ENCODE measurements at regions not wholly inside any gene's neighbourhood (a gene's known extent, or its start where the extent isn't known, plus 50 kb on each side); places are given as distances from the start of the nearest gene placed in this dataset.

DNA sequence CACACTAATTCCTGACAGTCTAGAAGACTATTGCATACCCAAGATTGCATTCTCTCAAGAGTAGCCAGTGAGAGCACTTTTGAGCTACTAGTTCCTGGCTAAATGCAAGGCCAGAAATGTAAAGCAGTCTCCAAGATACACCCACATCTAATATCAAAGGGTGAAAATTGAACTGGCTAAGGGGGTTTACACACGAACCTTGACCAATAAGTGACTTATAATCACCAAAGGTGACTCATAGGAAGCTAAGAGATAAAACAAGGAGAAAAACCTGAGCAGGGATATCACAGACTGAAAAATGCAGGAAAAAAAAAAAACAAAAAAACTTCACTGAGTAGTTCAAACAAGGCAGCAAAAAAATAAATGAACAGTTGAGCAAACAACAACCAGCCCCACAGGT lies 172.2 kb upstream of the RRP15 start:
- no peak for DNase-seq (ENCODE audit: extremely low read depth in 1 of 4, low spot score in 3 of 4)
- in situ Hi-C loops (cut with MboI): no loop called here
- Histone ChIP-seq H3K27ac (ENCODE audit: extremely low read depth, low read depth, low read length) (no peak overlapping the region), H3K4me2 (ENCODE audit: insufficient read depth, low read length) (no peak overlapping the region), H3K9me3 (replicated peaks; ENCODE audit: control insufficient read depth, insufficient read depth, low read depth, low read length) (no peaks in the 10 kb centered on the region; the same call in 1 of the 2 replicates), H3K36me3 (ENCODE audit: control insufficient read depth, insufficient read depth, low read length) (no peaks in the 10 kb centered on the region), H3K4me3 (no peak overlapping the region), H3K9ac (ENCODE audit: insufficient read depth in 1 of 2, low read depth in 2 of 2, low read length in 2 of 2) (no peak overlapping the region), H3K79me2 (ENCODE audit: control insufficient read depth, insufficient read depth, low read length) (no peaks in the 10 kb centered on the region), H2AFZ (ENCODE audit: low read depth, low read length) (no peak overlapping the region), H3K4me1 (replicated peaks in 1 of 2; ENCODE audit: control insufficient read depth in 2 of 2, insufficient read depth in 2 of 2, low read length in 2 of 2) (no peaks in the 10 kb centered on the region), H4K20me1 (replicated peaks; ENCODE audit: control insufficient read depth, insufficient read depth, low read length) (no peaks in the 10 kb centered on the region), H3K9me1 (ENCODE audit: control insufficient read depth, insufficient read depth, low read length) (no peaks in the 10 kb centered on the region), H3K27me3 (ENCODE audit: control insufficient read depth in 2 of 2, insufficient read depth in 2 of 2, low read length in 2 of 2) (no peaks in the 10 kb centered on the region)
- ATAC-seq: no peak
- no TSS peak for BruUV-seq (replicated peaks)
- CTCF ChIA-PET (ENCODE audit: low intra/inter-chr PET ratio): no interaction called here
- TF ChIP-seq MAFK (IDR thresholded peaks at IDR 0.05; ENCODE audit: low read length) (no peak), ZNF778 (CRISPR knock-in tag; IDR thresholded peaks at IDR 0.05) (no peak), KHSRP (IDR thresholded peaks at IDR 0.05) (no peak), ZNF174 (CRISPR knock-in tag; IDR thresholded peaks at IDR 0.05) (no peak), HNRNPL (IDR thresholded peaks at IDR 0.05; ENCODE audit: low read depth, low read length) (no peak), NCOA6 (IDR thresholded peaks at IDR 0.05) (no peak), BMI1 (IDR thresholded peaks at IDR 0.05; ENCODE audit: low read length) (no peak), SLC30A9 (CRISPR knock-in tag; IDR thresholded peaks at IDR 0.05) (no peak), ZNF143 (CRISPR knock-in tag; IDR thresholded peaks at IDR 0.05) (no peak), LARP7 (IDR thresholded peaks at IDR 0.05) (no peak), BRF1 (IDR thresholded peaks at IDR 0.05; ENCODE audit: borderline replicate concordance, extremely low read depth, insufficient read length) (no peak), ZBTB8A (IDR thresholded peaks at IDR 0.05; ENCODE audit: partially characterized antibody) (no peak), ARHGAP35 (IDR thresholded peaks at IDR 0.05; ENCODE audit: partially characterized antibody) (no peak)
- TF ChIP-seq, protein P1, sequence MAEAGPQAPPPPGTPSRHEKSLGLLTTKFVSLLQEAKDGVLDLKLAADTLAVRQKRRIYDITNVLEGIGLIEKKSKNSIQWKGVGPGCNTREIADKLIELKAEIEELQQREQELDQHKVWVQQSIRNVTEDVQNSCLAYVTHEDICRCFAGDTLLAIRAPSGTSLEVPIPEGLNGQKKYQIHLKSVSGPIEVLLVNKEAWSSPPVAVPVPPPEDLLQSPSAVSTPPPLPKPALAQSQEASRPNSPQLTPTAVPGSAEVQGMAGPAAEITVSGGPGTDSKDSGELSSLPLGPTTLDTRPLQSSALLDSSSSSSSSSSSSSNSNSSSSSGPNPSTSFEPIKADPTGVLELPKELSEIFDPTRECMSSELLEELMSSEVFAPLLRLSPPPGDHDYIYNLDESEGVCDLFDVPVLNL (CRISPR knock-in tag; IDR thresholded peaks at IDR 0.05; ENCODE audit: low read depth): no peak
- TF ChIP-seq, protein P2, sequence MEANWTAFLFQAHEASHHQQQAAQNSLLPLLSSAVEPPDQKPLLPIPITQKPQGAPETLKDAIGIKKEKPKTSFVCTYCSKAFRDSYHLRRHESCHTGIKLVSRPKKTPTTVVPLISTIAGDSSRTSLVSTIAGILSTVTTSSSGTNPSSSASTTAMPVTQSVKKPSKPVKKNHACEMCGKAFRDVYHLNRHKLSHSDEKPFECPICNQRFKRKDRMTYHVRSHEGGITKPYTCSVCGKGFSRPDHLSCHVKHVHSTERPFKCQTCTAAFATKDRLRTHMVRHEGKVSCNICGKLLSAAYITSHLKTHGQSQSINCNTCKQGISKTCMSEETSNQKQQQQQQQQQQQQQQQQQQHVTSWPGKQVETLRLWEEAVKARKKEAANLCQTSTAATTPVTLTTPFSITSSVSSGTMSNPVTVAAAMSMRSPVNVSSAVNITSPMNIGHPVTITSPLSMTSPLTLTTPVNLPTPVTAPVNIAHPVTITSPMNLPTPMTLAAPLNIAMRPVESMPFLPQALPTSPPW (CRISPR knock-in tag; IDR thresholded peaks at IDR 0.05): no peak
- TF ChIP-seq, protein P3, sequence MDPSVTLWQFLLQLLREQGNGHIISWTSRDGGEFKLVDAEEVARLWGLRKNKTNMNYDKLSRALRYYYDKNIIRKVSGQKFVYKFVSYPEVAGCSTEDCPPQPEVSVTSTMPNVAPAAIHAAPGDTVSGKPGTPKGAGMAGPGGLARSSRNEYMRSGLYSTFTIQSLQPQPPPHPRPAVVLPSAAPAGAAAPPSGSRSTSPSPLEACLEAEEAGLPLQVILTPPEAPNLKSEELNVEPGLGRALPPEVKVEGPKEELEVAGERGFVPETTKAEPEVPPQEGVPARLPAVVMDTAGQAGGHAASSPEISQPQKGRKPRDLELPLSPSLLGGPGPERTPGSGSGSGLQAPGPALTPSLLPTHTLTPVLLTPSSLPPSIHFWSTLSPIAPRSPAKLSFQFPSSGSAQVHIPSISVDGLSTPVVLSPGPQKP (CRISPR knock-in tag; IDR thresholded peaks at IDR 0.05): no peak
- TF ChIP-seq, protein P4, sequence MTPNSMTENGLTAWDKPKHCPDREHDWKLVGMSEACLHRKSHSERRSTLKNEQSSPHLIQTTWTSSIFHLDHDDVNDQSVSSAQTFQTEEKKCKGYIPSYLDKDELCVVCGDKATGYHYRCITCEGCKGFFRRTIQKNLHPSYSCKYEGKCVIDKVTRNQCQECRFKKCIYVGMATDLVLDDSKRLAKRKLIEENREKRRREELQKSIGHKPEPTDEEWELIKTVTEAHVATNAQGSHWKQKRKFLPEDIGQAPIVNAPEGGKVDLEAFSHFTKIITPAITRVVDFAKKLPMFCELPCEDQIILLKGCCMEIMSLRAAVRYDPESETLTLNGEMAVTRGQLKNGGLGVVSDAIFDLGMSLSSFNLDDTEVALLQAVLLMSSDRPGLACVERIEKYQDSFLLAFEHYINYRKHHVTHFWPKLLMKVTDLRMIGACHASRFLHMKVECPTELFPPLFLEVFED (CRISPR knock-in tag; conservative IDR thresholded peaks at IDR 0.05): no peak
- TF ChIP-seq, protein P5, sequence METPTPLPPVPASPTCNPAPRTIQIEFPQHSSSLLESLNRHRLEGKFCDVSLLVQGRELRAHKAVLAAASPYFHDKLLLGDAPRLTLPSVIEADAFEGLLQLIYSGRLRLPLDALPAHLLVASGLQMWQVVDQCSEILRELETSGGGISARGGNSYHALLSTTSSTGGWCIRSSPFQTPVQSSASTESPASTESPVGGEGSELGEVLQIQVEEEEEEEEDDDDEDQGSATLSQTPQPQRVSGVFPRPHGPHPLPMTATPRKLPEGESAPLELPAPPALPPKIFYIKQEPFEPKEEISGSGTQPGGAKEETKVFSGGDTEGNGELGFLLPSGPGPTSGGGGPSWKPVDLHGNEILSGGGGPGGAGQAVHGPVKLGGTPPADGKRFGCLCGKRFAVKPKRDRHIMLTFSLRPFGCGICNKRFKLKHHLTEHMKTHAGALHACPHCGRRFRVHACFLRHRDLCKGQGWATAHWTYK (CRISPR knock-in tag; IDR thresholded peaks at IDR 0.05): no peak
- 0% methylated on average over 1 of the region's 1 CpG for WGBS (ENCODE audit: insufficient coverage, low coverage, missing lambda C conversion rate)
- intact Hi-C loops (cut with micrococcal nuclease): no loop called here
- no peak for FAIRE-seq
- POLR2A ChIA-PET: no interaction called here

All from K562 (cell line).